MM.1S (cell line): ENCODE measurements at regions not wholly inside any gene's neighbourhood (a gene's known extent, or its start where the extent isn't known, plus 50 kb on each side); places are given as distances from the start of the nearest gene placed in this dataset.
"Not testable (repeated sequence)": the region's sequence is repeated elsewhere in the genome, so short reads cannot be mapped to it uniquely, and the experiment has no call there.

Experiments used
- DNase-seq: peaks from one replicate; pipeline ENCODE4 v3.0.0-alpha.2; 2015
- H2AFZ ChIP-seq: fragments of 300-600 bp; sonication (generic); 2 replicates; pipeline ENCODE4 v1.6.0; 2016; ENCODE audit warnings: antibody characterized with exemption, low read length
- H3F3A ChIP-seq: fragments of 300-600 bp; sonication (generic); 2 replicates; pipeline ENCODE4 v1.6.1; 2016; ENCODE audit warnings: mild to moderate bottlenecking, antibody characterized with exemption, low read length, moderate library complexity, mixed read lengths; ENCODE audit not compliant: insufficient read depth
- H3K27ac ChIP-seq: fragments of 300-600 bp; sonication (generic); 2 replicates; pipeline ENCODE4 v1.5.1; 2016; ENCODE audit warnings: mild to moderate bottlenecking, low read length
- H3K27me3 ChIP-seq: fragments of 300-600 bp; sonication (generic); replicated peaks from 2 replicates; pipeline ENCODE4 v1.6.0; 2016; ENCODE audit warnings: low read length; ENCODE audit not compliant: insufficient read depth
- H3K36me3 ChIP-seq: fragments of 300-600 bp; sonication (generic); replicated peaks from 2 replicates; pipeline ENCODE4 v1.6.1; 2016; ENCODE audit warnings: mild to moderate bottlenecking, low read length, mixed read lengths; ENCODE audit not compliant: insufficient read depth
- H3K4me1 ChIP-seq: fragments of 300-600 bp; sonication (generic); 2 replicates; pipeline ENCODE4 v1.6.1; 2016; ENCODE audit warnings: low read length, mixed read lengths
- H3K4me2 ChIP-seq: fragments of 300-600 bp; sonication (generic); 2 replicates; pipeline ENCODE4 v1.6.0; 2016; ENCODE audit warnings: low read depth, low read length
- H3K4me3 ChIP-seq: fragments of 300-600 bp; sonication (generic); 2 replicates; pipeline ENCODE4 v1.5.1; 2016; ENCODE audit warnings: low read length, mixed read lengths
- H3K79me2 ChIP-seq: fragments of 300-600 bp; sonication (generic); 2 replicates; pipeline ENCODE4 v1.6.1; 2016; ENCODE audit warnings: mixed run types, low read length, mixed read lengths
- H3K9ac ChIP-seq: fragments of 300-600 bp; sonication (generic); 2 replicates; pipeline ENCODE4 v1.6.1; 2016; ENCODE audit warnings: low read length, mixed read lengths
- H3K9me2 ChIP-seq: fragments of 300-600 bp; sonication (generic); replicated peaks from 2 replicates; pipeline ENCODE4 v1.6.1; 2016; ENCODE audit warnings: mild to moderate bottlenecking, low read length, mixed read lengths; ENCODE audit not compliant: insufficient read depth
- H3K9me3 ChIP-seq: fragments of 300-600 bp; sonication (generic); replicated peaks from 2 replicates; pipeline ENCODE4 v1.6.1; 2016; ENCODE audit warnings: mild to moderate bottlenecking, low read length, mixed read lengths; ENCODE audit not compliant: insufficient read depth
- H4K20me1 ChIP-seq: fragments of 300-600 bp; sonication (generic); 2 replicates; pipeline ENCODE4 v1.6.1; 2016; ENCODE audit warnings: mild to moderate bottlenecking, low read length, moderate library complexity, mixed read lengths; ENCODE audit not compliant: insufficient read depth
- CTCF ChIP-seq: fragments of 300-600 bp; sonication (generic); IDR thresholded peaks from 2 replicates; pipeline ENCODE4 v1.5.1; 2016; ENCODE audit warnings: antibody characterized with exemption, low read length, mixed read lengths
- EZH2 ChIP-seq: fragments of 300-600 bp; sonication (generic); optimal IDR thresholded peaks from 2 replicates; pipeline ENCODE3; 2017; ENCODE audit warnings: low read depth, mild to moderate bottlenecking, antibody characterized with exemption, low read length, mixed read lengths
- EZH2phosphoT487 ChIP-seq: fragments of 300-600 bp; sonication (generic); IDR thresholded peaks from 2 replicates; pipeline ENCODE4 v1.6.1; 2018; ENCODE audit warnings: antibody characterized with exemption, low read length

- H3K36me3 ChIP-seq: no peaks in the 10 kb centered on the region
- no peak overlapping the region for H3K27ac ChIP-seq
- H2AFZ ChIP-seq: no peak overlapping the region
- no peak overlapping the region for H3K4me3 ChIP-seq
- H3K4me1 ChIP-seq: no peaks in the 10 kb centered on the region
- no peak for TF ChIP-seq EZH2phosphoT487
- TF ChIP-seq CTCF: no peak
- TF ChIP-seq EZH2: no peak
- H3K79me2 ChIP-seq: no peaks in the 10 kb centered on the region
- H3K9me2 ChIP-seq: no peaks in the 10 kb centered on the region
- no peak for DNase-seq
- no peaks in the 10 kb centered on the region for H4K20me1 ChIP-seq
- H3F3A ChIP-seq: no peaks in the 10 kb centered on the region
- no peak overlapping the region for H3K9ac ChIP-seq
- H3K27me3 ChIP-seq: no peaks in the 10 kb centered on the region
- no peaks in the 10 kb centered on the region for H3K9me3 ChIP-seq
- no peak overlapping the region for H3K4me2 ChIP-seq
Measured at GRCh38 chr4:30068234-30068633, 651.9 kb upstream of the PCDH7 start.

GRCh38 chr4:30073011-30073710 lies 647.0 kb upstream of the PCDH7 start:
- H3K79me2 ChIP-seq: no peaks in the 10 kb centered on the region
- H4K20me1 ChIP-seq: no peaks in the 10 kb centered on the region
- no peaks in the 10 kb centered on the region for H3K27me3 ChIP-seq
- H3K4me3 ChIP-seq: no peak overlapping the region
- H3K36me3 ChIP-seq: no peaks in the 10 kb centered on the region
- no peak overlapping the region for H3K4me2 ChIP-seq
- H3K9ac ChIP-seq: no peak overlapping the region
- H2AFZ ChIP-seq: no peak overlapping the region
- no peaks in the 10 kb centered on the region for H3K9me3 ChIP-seq
- no peaks in the 10 kb centered on the region for H3K9me2 ChIP-seq
- H3F3A ChIP-seq: no peaks in the 10 kb centered on the region
- no peaks in the 10 kb centered on the region for H3K4me1 ChIP-seq
- TF ChIP-seq CTCF: no peak
- no peak for TF ChIP-seq EZH2phosphoT487
- no peak for TF ChIP-seq EZH2
- no peak overlapping the region for H3K27ac ChIP-seq
- DNase-seq: no peak

GRCh38 chr4:30092420-30093128 lies 627.6 kb upstream of the PCDH7 start:
- not testable (repeated sequence) for H3K4me1 ChIP-seq, H3K4me2 ChIP-seq, H3K4me3 ChIP-seq, H3F3A ChIP-seq, H3K36me3 ChIP-seq, DNase-seq, H3K9me3 ChIP-seq, H2AFZ ChIP-seq, H3K9me2 ChIP-seq, H3K27me3 ChIP-seq, H4K20me1 ChIP-seq, H3K9ac ChIP-seq, H3K27ac ChIP-seq, H3K79me2 ChIP-seq

GRCh38 chr4:30094887-30095286 lies 625.3 kb upstream of the PCDH7 start:
- Histone ChIP-seq H3K27ac (no peak overlapping the region), H3K27me3 (no peaks in the 10 kb centered on the region), H4K20me1 (no peaks in the 10 kb centered on the region), H3K9ac (no peak overlapping the region), H3K4me1 (no peaks in the 10 kb centered on the region), H3K36me3 (no peaks in the 10 kb centered on the region), H3K79me2 (no peaks in the 10 kb centered on the region), H2AFZ (no peak overlapping the region), H3K9me3 (no peaks in the 10 kb centered on the region), H3F3A (no peaks in the 10 kb centered on the region), H3K4me2 (no peak overlapping the region), H3K9me2 (no peaks in the 10 kb centered on the region), H3K4me3 (no peak overlapping the region)
- DNase-seq: no peak
- no peak for TF ChIP-seq CTCF
